GM18519 (cell line): ENCODE measurements at regions not wholly inside any gene's neighbourhood (a gene's known extent, or its start where the extent isn't known, plus 50 kb on each side); places are given as distances from the start of the nearest gene placed in this dataset.

Source experiments
- ATAC-seq: cut with Tn5 transposase; IDR thresholded peaks from one replicate; pipeline ENCODE4 v1.9.1; 2021; ENCODE audit warnings: mild to moderate bottlenecking, moderate library complexity; ENCODE audit not compliant: unreplicated experiment, low FRiP score

- ATAC-seq: no peak
These were observed 666.6 kb upstream of the UBE2E2 start for GRCh38 chr3:22536541-22536940.

DNA sequence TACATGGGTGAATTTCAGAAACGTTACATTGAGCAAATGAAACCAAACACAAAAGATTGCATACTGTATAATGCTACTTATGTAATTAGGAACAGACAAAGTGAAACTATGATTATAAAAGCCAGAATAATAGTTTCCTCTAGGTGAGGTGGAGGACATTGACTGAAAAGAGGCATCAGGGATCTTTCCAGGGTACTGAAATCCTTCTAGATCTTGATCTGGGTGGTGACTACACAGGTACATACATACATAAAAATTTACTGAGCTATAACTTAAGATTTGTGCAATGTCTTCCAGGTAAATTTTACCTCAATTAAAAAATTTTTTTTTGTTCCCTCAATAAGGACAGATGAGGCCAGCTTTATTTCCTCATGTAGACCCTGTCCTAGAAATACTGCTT lies 665.6 kb upstream of the UBE2E2 start:
- no peak for ATAC-seq

DNA sequence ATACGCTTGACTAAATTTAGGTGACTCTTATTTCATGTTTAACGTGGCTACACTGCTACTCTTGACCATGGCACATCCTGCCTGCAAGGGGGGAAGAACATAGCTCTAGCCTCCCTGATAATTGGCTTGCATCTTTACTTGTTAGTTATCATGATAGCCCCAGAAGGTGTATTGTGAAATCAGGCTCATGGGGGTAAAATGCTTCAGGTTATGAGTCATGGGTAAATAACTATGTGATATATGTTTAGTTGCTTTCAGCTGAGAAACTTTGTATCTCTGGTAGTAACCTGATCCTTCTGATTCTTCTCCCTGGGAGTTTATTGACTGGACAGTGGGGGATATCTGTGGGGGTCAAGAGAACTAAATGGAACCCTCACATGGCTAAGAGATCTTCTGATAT lies 660.8 kb upstream of the UBE2E2 start:
- ATAC-seq: no peak

DNA sequence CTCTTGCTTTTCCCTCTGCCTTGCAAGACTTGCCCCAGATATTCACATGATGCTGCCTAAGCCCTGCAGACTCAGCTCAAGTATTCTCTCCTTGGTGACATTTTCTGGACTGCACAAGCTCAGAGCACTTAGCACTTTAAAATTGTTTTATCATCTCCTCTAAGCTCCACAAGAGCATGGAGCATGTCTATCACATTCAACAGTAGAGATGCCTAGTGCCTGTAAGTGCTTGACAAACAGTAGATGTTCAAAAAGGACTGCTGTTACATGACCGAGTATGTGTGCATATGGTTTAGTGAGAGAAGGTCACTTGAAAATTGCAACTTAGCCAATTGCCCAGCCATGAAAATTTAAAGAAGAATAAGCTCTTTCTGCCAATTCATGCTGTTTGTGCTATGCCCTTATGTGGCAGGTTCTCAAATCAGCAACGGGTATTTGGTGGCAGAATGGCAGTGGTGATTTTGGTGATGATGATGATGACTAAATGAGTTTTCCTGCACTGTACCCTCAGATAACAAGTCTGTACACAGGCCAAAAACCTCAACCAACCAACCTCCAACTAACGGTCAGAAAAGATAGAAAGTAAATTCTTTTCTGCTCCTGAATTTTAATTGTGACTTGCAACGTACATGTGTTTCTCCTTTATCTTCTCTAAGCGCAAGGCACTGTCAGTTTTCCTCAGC lies 647.2 kb upstream of the UBE2E2 start:
- ATAC-seq: no peak

- ATAC-seq: no peak
These were observed 637.7 kb upstream of the UBE2E2 start for GRCh38 chr3:22565393-22565792.

DNA sequence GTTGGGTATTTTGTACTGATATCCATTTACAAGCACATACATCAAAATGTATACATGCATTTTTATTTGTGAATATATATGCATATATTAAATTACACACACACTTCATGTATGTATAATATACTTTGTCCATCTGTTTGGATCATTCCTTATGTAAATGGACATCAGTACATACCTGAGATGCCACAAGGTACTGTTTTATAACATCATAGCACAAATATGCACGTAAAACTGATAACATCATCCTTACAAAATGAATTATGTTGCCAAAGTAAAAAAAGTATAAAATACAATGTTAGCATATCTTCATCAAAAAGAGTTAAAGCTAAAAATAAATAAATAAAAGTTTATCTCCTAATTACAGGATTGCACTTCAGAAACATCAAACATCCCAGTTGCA lies 634.8 kb upstream of the UBE2E2 start:
- ATAC-seq: no peak

GRCh38 chr3:22569570-22569969 lies 633.6 kb upstream of the UBE2E2 start:
- ATAC-seq: no peak

DNA sequence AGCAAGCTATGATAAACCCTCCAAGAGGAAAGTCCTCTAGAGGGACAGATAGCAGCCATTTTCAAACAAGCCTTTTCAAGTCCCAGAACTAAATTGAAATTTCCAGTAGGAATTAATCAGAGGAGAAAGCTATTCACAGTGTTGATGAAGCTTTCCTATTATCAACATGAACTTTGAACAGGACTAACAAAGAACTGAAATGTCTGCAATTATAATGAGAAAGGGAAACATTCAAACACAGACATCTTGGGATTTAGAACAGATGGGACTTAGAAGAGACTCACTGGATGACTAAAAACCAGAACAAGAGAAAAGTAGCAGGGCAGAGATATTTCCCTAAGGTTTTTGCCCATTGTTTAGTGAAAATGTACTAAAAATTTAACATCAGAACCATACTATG lies 622.1 kb upstream of the UBE2E2 start:
- no peak for ATAC-seq

DNA sequence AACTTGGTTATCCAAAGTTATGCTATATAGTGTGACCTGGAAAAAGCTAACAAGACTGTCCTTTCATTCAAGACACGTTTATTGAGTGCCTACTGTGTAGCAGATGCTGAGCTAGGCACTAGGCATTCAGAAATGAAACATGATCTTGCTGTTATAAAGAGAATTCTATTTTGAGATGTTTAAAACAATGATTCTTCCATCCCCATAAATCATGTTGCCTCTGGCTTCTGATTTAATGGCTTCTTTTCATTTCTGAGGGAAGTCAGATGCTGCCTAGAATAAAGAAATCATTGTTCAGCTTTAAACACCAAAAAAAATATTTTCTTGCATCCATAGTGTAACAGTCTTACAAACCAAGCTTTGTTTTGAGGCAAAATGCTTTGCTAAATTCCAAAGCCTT lies 620.9 kb upstream of the UBE2E2 start:
- ATAC-seq: no peak

GRCh38 chr3:22585504-22585903 lies 617.6 kb upstream of the UBE2E2 start:
- no peak for ATAC-seq

- ATAC-seq: no peak
These were observed 617.2 kb upstream of the UBE2E2 start for GRCh38 chr3:22585911-22586310.

- no peak for ATAC-seq
These were observed 615.7 kb upstream of the UBE2E2 start for GRCh38 chr3:22587446-22587845.

DNA sequence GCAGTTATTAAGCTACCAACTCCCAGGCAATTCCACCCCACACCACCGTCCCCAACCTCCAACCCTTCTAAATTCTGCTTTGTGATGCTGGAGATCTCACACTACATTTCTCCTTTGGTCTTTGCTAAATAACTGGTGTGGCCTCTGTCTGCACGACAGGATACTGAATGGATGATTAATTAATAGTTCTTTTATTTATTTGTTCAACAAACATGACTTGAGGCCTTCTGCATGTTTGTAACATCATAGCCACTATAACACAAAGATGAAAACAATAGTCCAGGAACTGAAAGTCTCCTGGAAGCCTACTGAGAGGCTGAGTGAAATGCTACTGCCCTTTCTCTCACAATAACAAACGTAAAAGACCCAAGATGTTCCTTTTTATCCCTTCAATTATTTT lies 609.5 kb upstream of the UBE2E2 start:
- no peak for ATAC-seq

DNA sequence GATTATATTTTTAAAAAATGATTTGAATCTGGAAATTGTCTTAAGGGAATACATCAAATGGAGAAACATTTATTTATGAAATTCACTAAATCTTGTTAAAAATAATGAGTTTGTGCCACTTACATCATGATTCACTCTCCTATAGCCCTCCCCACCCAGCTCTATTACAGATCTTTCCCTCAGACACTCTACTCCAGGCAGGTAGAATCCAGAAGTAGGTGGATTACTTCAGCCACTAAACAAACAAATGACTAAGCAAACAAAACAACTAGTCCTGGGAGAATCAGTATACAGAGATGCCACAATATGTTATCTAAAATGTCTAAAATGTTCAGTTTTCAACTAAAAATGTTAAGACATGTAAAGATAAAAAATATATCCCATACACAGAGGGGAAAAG lies 608.1 kb upstream of the UBE2E2 start:
- ATAC-seq: no peak

GRCh38 chr3:22606461-22606860 lies 596.7 kb upstream of the UBE2E2 start:
- no peak for ATAC-seq

- no peak for ATAC-seq
These were observed 596.2 kb upstream of the UBE2E2 start for GRCh38 chr3:22606938-22607337.

GRCh38 chr3:22608093-22608492 lies 595.0 kb upstream of the UBE2E2 start:
- no peak for ATAC-seq

GRCh38 chr3:22608721-22609120 lies 594.4 kb upstream of the UBE2E2 start:
- ATAC-seq: no peak

- no peak for ATAC-seq
These were observed 594.0 kb upstream of the UBE2E2 start for GRCh38 chr3:22609139-22609538.

- no peak for ATAC-seq
These were observed 590.2 kb upstream of the UBE2E2 start for GRCh38 chr3:22612927-22613326.

DNA sequence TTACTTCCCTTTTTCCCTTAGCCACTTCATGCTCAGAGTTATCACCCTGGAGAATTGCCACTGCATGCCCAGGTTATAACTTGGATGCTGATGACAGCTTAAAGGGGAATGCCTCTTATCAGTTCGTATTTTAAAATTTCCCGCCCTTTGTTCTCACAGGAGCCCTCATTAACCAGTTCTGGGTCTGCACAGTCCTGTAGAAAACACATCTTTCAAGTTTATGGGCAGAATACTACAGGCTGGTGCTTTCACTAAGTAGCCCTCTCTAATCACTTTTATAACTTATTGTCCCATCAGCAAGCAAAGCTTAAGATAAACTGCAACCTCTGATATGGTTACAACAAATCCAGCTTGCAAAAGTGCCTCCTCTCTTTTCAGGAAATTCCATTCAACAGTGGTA lies 587.3 kb upstream of the UBE2E2 start:
- no peak for ATAC-seq

GRCh38 chr3:22617372-22617771 lies 585.8 kb upstream of the UBE2E2 start:
- ATAC-seq: no peak

- no peak for ATAC-seq
These were observed 582.6 kb upstream of the UBE2E2 start for GRCh38 chr3:22620498-22620897.
